ENCODE measurements at regions not wholly inside any gene's neighbourhood (a gene's known extent, or its start where the extent isn't known, plus 50 kb on each side); places are given as distances from the start of the nearest gene placed in this dataset.

GRCh38 chr10:108132303-108132702 lies 967.8 kb upstream of the SORCS1 start:
- H2AK5ac ChIP-seq (ENCODE audit: insufficient read length, low read length), result no peak overlapping the region
- H3K14ac ChIP-seq (ENCODE audit: insufficient read depth, low read length), result no peak overlapping the region
- H2BK120ac ChIP-seq (ENCODE audit: low read depth, low read length, poor library complexity, severe bottlenecking), result no peak overlapping the region
- no peak overlapping the region for H3K23ac ChIP-seq (ENCODE audit: insufficient read length, low read depth, low read length)
- H3K9me3 ChIP-seq (ENCODE audit: control insufficient read depth, low read depth, low read length), result no peaks in the 10 kb centered on the region
- no peak overlapping the region for H4K91ac ChIP-seq (ENCODE audit: insufficient read length, low read depth, low read length)
- H3K4me2 ChIP-seq (ENCODE audit: insufficient read depth, insufficient read length, low read length), result no peak overlapping the region
- H3K27me3 Mint-ChIP-seq (ENCODE audit: low read depth), result no peaks in the 10 kb centered on the region
- no peaks in the 10 kb centered on the region for H4K20me1 ChIP-seq (ENCODE audit: control insufficient read depth, insufficient read depth, insufficient read length)
- H3K79me1 ChIP-seq (ENCODE audit: insufficient read depth, low read depth, low read length, poor library complexity, severe bottlenecking), result no peaks in the 10 kb centered on the region
- H2BK5ac ChIP-seq (ENCODE audit: insufficient read length, low read length), result no peak overlapping the region
- no peak overlapping the region for H2BK15ac ChIP-seq (ENCODE audit: low read depth, low read length)
- H3K4me1 ChIP-seq (ENCODE audit: insufficient read depth, low read length), result no peaks in the 10 kb centered on the region
- no peak for TF ChIP-seq CTCF (conservative IDR thresholded peaks at IDR 0.05)
- H3K23me2 ChIP-seq (ENCODE audit: insufficient read length, low read depth, low read length, poor library complexity, severe bottlenecking), result no peaks in the 10 kb centered on the region
- no peak overlapping the region for H2AFZ ChIP-seq (ENCODE audit: low read length)
- no peaks in the 10 kb centered on the region for H3K36me3 Mint-ChIP-seq (ENCODE audit: insufficient read depth in 1 of 3, low read depth in 3 of 3)
- no peak overlapping the region for H4K5ac ChIP-seq (ENCODE audit: insufficient read length, low read depth, low read length)
- no peak overlapping the region for H3K27ac Mint-ChIP-seq
- no peak overlapping the region for H3K9ac ChIP-seq (ENCODE audit: extremely low read depth, insufficient read length, low read length)
- no peak overlapping the region for H3T11ph ChIP-seq (ENCODE audit: low read length)
- no CpG with 5 or more reads among the region's 2 CpGs for WGBS (ENCODE audit: extremely low coverage, insufficient read length, low lambda C conversion rate)
- H2BK12ac ChIP-seq (ENCODE audit: insufficient read length, low read depth, low read length), result no peak overlapping the region
- no peak overlapping the region for H2BK20ac ChIP-seq (ENCODE audit: low read depth, low read length, poor library complexity, severe bottlenecking)
- H3K27me3 ChIP-seq (ENCODE audit: insufficient read depth, low read length), result no peaks in the 10 kb centered on the region
- H3K4ac ChIP-seq (ENCODE audit: low read depth, low read length), result no peak overlapping the region
- H4K8ac ChIP-seq (replicated peaks; ENCODE audit: insufficient read length, low read depth, low read length), result no peak overlapping the region
- peaks cover 5 to 6% of the 10 kb centered on the region in 2 experiments for H3K4me1 Mint-ChIP-seq
- DNase-seq, result no peak
- H3K9me3 Mint-ChIP-seq, result no peaks in the 10 kb centered on the region
- no peak overlapping the region for H3K56ac ChIP-seq (ENCODE audit: insufficient read length, low read depth, low read length)
- no peaks in the 10 kb centered on the region for H3K79me2 ChIP-seq (ENCODE audit: insufficient read depth, low read length)
- no peak overlapping the region for H3K27ac ChIP-seq (ENCODE audit: insufficient read length, low read depth, low read length)
- no peak overlapping the region for H3K4me3 Mint-ChIP-seq
- no peak overlapping the region for H3K18ac ChIP-seq (ENCODE audit: insufficient read length, low read depth, low read length)

All from H9 (cell line).